IPS-20b (cell line): ENCODE measurements at regions not wholly inside any gene's neighbourhood (a gene's known extent, or its start where the extent isn't known, plus 50 kb on each side); places are given as distances from the start of the nearest gene placed in this dataset.

Experiments
- H3K27ac ChIP-seq: one replicate; pipeline ENCODE4 v1.5.1; 2013; ENCODE audit warnings: low read length
- H3K27me3 ChIP-seq: 2 replicates; pipeline ENCODE4 v1.6.1; 2013; ENCODE audit warnings: mild to moderate bottlenecking, low read length, inconsistent platforms; ENCODE audit not compliant: insufficient read depth
- H3K36me3 ChIP-seq: 2 replicates; pipeline ENCODE4 v1.6.1; 2013; ENCODE audit warnings: low read depth, mild to moderate bottlenecking, inconsistent platforms, low read length, moderate library complexity; ENCODE audit not compliant: insufficient read depth
- H3K4me1 ChIP-seq: 2 replicates; pipeline ENCODE4 v1.6.1; 2013; ENCODE audit warnings: mild to moderate bottlenecking, control low read depth, inconsistent platforms, low read length, moderate library complexity; ENCODE audit not compliant: insufficient read depth
- H3K4me3 ChIP-seq: 2 replicates; pipeline ENCODE4 v1.5.1; 2013; ENCODE audit warnings: mild to moderate bottlenecking, low read length, inconsistent platforms
- H3K9ac ChIP-seq: 2 replicates; pipeline ENCODE4 v1.6.1; 2013; ENCODE audit warnings: low read depth, mild to moderate bottlenecking, inconsistent platforms, low read length, moderate library complexity
- H3K9me3 ChIP-seq: 2 replicates; pipeline ENCODE4 v1.6.1; 2013; ENCODE audit warnings: mild to moderate bottlenecking, low read depth, low read length, inconsistent platforms; ENCODE audit not compliant: insufficient read depth

- Histone ChIP-seq H3K9ac (no peak overlapping the region), H3K36me3 (no peaks in the 10 kb centered on the region), H3K4me1 (no peaks in the 10 kb centered on the region), H3K9me3 (no peaks in the 10 kb centered on the region), H3K4me3 (no peak overlapping the region), H3K27me3 (no peaks in the 10 kb centered on the region), H3K27ac (no peak overlapping the region)
Observed at GRCh38 chr1:228684607-228685006, 50.7 kb upstream of the RHOU start.

GRCh38 chr1:228685081-228685660, 50.1 kb upstream of the RHOU start:
- H3K27ac ChIP-seq, result no peak overlapping the region

More at GRCh38 chr1:228685081-228685660, 50.1 kb upstream of the RHOU start:
- no peaks in the 10 kb centered on the region for H3K27me3 ChIP-seq
- H3K9me3 ChIP-seq, result no peaks in the 10 kb centered on the region
- H3K9ac ChIP-seq, result no peak overlapping the region
- no peaks in the 10 kb centered on the region for H3K4me1 ChIP-seq
- no peak overlapping the region for H3K4me3 ChIP-seq
- no peaks in the 10 kb centered on the region for H3K36me3 ChIP-seq
